Mammary epithelial cell (primary cell): ENCODE measurements at regions not wholly inside any gene's neighbourhood (a gene's known extent, or its start where the extent isn't known, plus 50 kb on each side); places are given as distances from the start of the nearest gene placed in this dataset.

Source experiments
- CTCF ChIP-seq, 2 donors: IDR thresholded peaks in 1 of 2; conservative IDR thresholded peaks in 1 of 2; 2 replicates each; pipeline ENCODE4 v1.5.1; 2011 to 2012; ENCODE audit warnings: inconsistent platforms in 2 of 2, low read length in 2 of 2, mild to moderate bottlenecking in 2 of 2, control low read depth in 1 of 2, low read depth in 1 of 2; ENCODE audit not compliant: insufficient read depth in 1 of 2; ENCODE audit errors: extremely low read depth in 1 of 2
- EZH2 ChIP-seq: IDR thresholded peaks from 2 replicates; pipeline ENCODE4 v1.6.1; 2012; ENCODE audit warnings: low read length, inconsistent platforms, borderline replicate concordance

- TF ChIP-seq CTCF (conservative IDR thresholded peaks at IDR 0.05 in 1 of 2, IDR thresholded peaks at IDR 0.05 in 1 of 2; ENCODE audit: extremely low read depth in 1 of 2, insufficient read depth in 1 of 2, low read depth in 1 of 2, low read length in 2 of 2): no peak
- TF ChIP-seq EZH2: no peak
Measured at GRCh38 chr21:39064325-39065012, 118.8 kb downstream of the PSMG1 start.
